ENCODE measurements at regions not wholly inside any gene's neighbourhood (a gene's known extent, or its start where the extent isn't known, plus 50 kb on each side); places are given as distances from the start of the nearest gene placed in this dataset.

GRCh38 chr6:92459606-92460005 lies 959.8 kb downstream of the EPHA7 start:
- no TSS peak for BruUV-seq (replicated peaks)
- intact Hi-C loops (cut with micrococcal nuclease; ENCODE audit: unreplicated experiment) = no loop called here
- Histone ChIP-seq H3K27me3 (replicated peaks; ENCODE audit: insufficient read depth, low read depth, low read length, poor library complexity) (no peaks in the 10 kb centered on the region), H3K36me3 (ENCODE audit: insufficient read depth, low read length, poor library complexity, severe bottlenecking) (no peaks in the 10 kb centered on the region), H3K9me3 (ENCODE audit: low read depth, low read length, poor library complexity, severe bottlenecking) (no peaks in the 10 kb centered on the region), H3K27ac (ENCODE audit: low read depth, low read length, poor library complexity, severe bottlenecking) (no peak overlapping the region), H3K4me1 (ENCODE audit: insufficient read depth, low read length, poor library complexity, severe bottlenecking) (no peaks in the 10 kb centered on the region), H3K4me3 (ENCODE audit: low read depth, low read length, poor library complexity, severe bottlenecking) (no peak overlapping the region)
- ChIA-PET POLR2A (ENCODE audit: low non-redundant PET) (no interaction called here), CTCF (no interaction called here)
- no peak for DNase-seq (ENCODE audit: low spot score)
- TF ChIP-seq CTCF (conservative IDR thresholded peaks at IDR 0.05; ENCODE audit: low read depth, low read length) = no peak
- TF ChIP-seq EZH2 (IDR thresholded peaks at IDR 0.05; ENCODE audit: borderline replicate concordance, low read depth, low read length, poor library complexity, severe bottlenecking) = no peak

- no TSS peak for BruUV-seq (replicated peaks)
- CTCF ChIA-PET = no interaction called here
These were observed 973.3 kb downstream of the EPHA7 start for GRCh38 chr6:92446052-92446451.

GRCh38 chr6:92433911-92434310 lies 985.4 kb downstream of the EPHA7 start:
- ChIA-PET CTCF (no interaction called here), POLR2A (ENCODE audit: low non-redundant PET) (no interaction called here)
- Histone ChIP-seq H3K4me1 (ENCODE audit: insufficient read depth, low read length, poor library complexity, severe bottlenecking) (no peaks in the 10 kb centered on the region), H3K36me3 (ENCODE audit: insufficient read depth, low read length, poor library complexity, severe bottlenecking) (no peaks in the 10 kb centered on the region), H3K4me3 (ENCODE audit: low read depth, low read length, poor library complexity, severe bottlenecking) (no peak overlapping the region), H3K9me3 (ENCODE audit: low read depth, low read length, poor library complexity, severe bottlenecking) (no peaks in the 10 kb centered on the region), H3K27me3 (replicated peaks; ENCODE audit: insufficient read depth, low read depth, low read length, poor library complexity) (no peaks in the 10 kb centered on the region), H3K27ac (ENCODE audit: low read depth, low read length, poor library complexity, severe bottlenecking) (no peak overlapping the region)
- intact Hi-C loops (cut with micrococcal nuclease; ENCODE audit: unreplicated experiment) = no loop called here
- BruUV-seq (replicated peaks) = no TSS peak
- no peak for TF ChIP-seq EZH2 (IDR thresholded peaks at IDR 0.05; ENCODE audit: borderline replicate concordance, low read depth, low read length, poor library complexity, severe bottlenecking)
- no peak for TF ChIP-seq CTCF (conservative IDR thresholded peaks at IDR 0.05; ENCODE audit: low read depth, low read length)
- DNase-seq (ENCODE audit: low spot score) = no peak

More at GRCh38 chr6:92446052-92446451, 973.3 kb downstream of the EPHA7 start:
- no peak overlapping the region for H3K4me3 ChIP-seq (ENCODE audit: low read depth, low read length, poor library complexity, severe bottlenecking)
- no peaks in the 10 kb centered on the region for H3K4me1 ChIP-seq (ENCODE audit: insufficient read depth, low read length, poor library complexity, severe bottlenecking)
- intact Hi-C loops (cut with micrococcal nuclease; ENCODE audit: unreplicated experiment) = no loop called here
- H3K27me3 ChIP-seq (replicated peaks; ENCODE audit: insufficient read depth, low read depth, low read length, poor library complexity) = no peaks in the 10 kb centered on the region
- POLR2A ChIA-PET (ENCODE audit: low non-redundant PET) = no interaction called here
- DNase-seq (ENCODE audit: low spot score) = no peak
- no peaks in the 10 kb centered on the region for H3K36me3 ChIP-seq (ENCODE audit: insufficient read depth, low read length, poor library complexity, severe bottlenecking)
- TF ChIP-seq CTCF (conservative IDR thresholded peaks at IDR 0.05; ENCODE audit: low read depth, low read length) (no peak), EZH2 (IDR thresholded peaks at IDR 0.05; ENCODE audit: borderline replicate concordance, low read depth, low read length, poor library complexity, severe bottlenecking) (no peak)
- H3K9me3 ChIP-seq (ENCODE audit: low read depth, low read length, poor library complexity, severe bottlenecking) = no peaks in the 10 kb centered on the region
- H3K27ac ChIP-seq (ENCODE audit: low read depth, low read length, poor library complexity, severe bottlenecking) = no peak overlapping the region

Data from A673 (cell line).